Smooth muscle cell (in vitro differentiated cells): ENCODE measurements at regions not wholly inside any gene's neighbourhood (a gene's known extent, or its start where the extent isn't known, plus 50 kb on each side); places are given as distances from the start of the nearest gene placed in this dataset.

Source experiments
- DNase-seq: peaks from one replicate; lab custom pipeline; 2025; ENCODE audit not compliant: unreplicated experiment; lab: John Stamatoyannopoulos, UW
- H2AFZ ChIP-seq: fragments of 200-600 bp; sonication (generic); 2 replicates; pipeline ENCODE4 v1.6.0; 2016; ENCODE audit warnings: antibody characterized with exemption, low read depth, mild to moderate bottlenecking
- H3F3A ChIP-seq: fragments of 200-600 bp; sonication (generic); 2 replicates; pipeline ENCODE4 v1.6.0; 2017; ENCODE audit warnings: antibody characterized with exemption, low read depth
- H3K27ac ChIP-seq: fragments of 200-600 bp; sonication (generic); 2 replicates; pipeline ENCODE4 v1.5.1; 2016; ENCODE audit warnings: low read depth, mild to moderate bottlenecking
- H3K27me3 ChIP-seq: fragments of 200-600 bp; sonication (generic); 2 replicates; pipeline ENCODE4 v1.6.1; 2016; ENCODE audit warnings: low read depth, mild to moderate bottlenecking
- H3K36me3 ChIP-seq: fragments of 200-600 bp; sonication (generic); 2 replicates; pipeline ENCODE4 v1.5.1; 2016; ENCODE audit warnings: low read depth
- H3K4me1 ChIP-seq: fragments of 200-600 bp; sonication (generic); 2 replicates; pipeline ENCODE4 v1.5.1; 2016; ENCODE audit warnings: low read depth
- H3K4me2 ChIP-seq: fragments of 200-600 bp; sonication (generic); 2 replicates; pipeline ENCODE4 v1.6.0; 2016; ENCODE audit warnings: mild to moderate bottlenecking
- H3K4me3 ChIP-seq: fragments of 200-600 bp; sonication (generic); 2 replicates; pipeline ENCODE4 v1.5.1; 2016; ENCODE audit warnings: mild to moderate bottlenecking
- H3K79me2 ChIP-seq: fragments of 200-600 bp; sonication (generic); 2 replicates; pipeline ENCODE4 v1.6.0; 2016; ENCODE audit warnings: low read depth, mild to moderate bottlenecking
- H3K9ac ChIP-seq: fragments of 200-600 bp; sonication (generic); 2 replicates; pipeline ENCODE4 v1.6.0; 2016; ENCODE audit warnings: low read depth
- H3K9me3 ChIP-seq: fragments of 200-600 bp; sonication (generic); replicated peaks from 2 replicates; pipeline ENCODE4 v1.5.1; 2016; ENCODE audit warnings: low read depth
- H4K20me1 ChIP-seq: fragments of 200-600 bp; sonication (generic); 2 replicates; pipeline ENCODE4 v1.6.0; 2016; ENCODE audit warnings: low read depth
- WGBS: methylation state at CpG from one replicate; pipeline ENCODE4 v1.1.7; 2016; ENCODE audit warnings: low lambda C conversion rate; 5-methylcytosine and 5-hydroxymethylcytosine counted together
- TF ChIP-seq, protein P1 (sequence below): fragments of 200-600 bp; sonication (generic); IDR thresholded peaks from 2 replicates; pipeline ENCODE4 v1.5.1; 2017; ENCODE audit warnings: borderline replicate concordance, mild to moderate bottlenecking, antibody characterized with exemption; ENCODE audit not compliant: insufficient read depth, poor library complexity, severe bottlenecking

DNA sequence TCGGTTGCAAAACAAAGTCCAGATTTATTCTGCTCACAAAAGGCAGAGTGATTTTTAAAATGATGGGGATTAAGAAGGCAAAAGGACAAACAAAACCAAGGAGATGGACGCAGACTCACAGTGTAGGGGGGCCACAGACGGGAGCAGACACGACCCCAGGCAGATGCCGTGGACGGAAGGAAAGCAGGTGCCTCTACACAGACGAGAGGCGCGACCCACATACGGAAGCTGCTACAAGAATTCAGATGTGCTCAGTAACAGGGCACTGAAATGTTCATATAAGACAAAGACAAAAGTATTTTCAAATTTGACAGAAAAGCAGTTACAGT is 148.9 kb downstream of the BRD1 start:
- Histone ChIP-seq H3K4me1 (no peaks in the 10 kb centered on the region), H2AFZ (no peak overlapping the region), H3K4me3 (no peak overlapping the region), H3K79me2 (no peaks in the 10 kb centered on the region), H3K36me3 (no peaks in the 10 kb centered on the region), H3K9ac (no peak overlapping the region), H3K27me3 (peaks cover 43% of the 10 kb centered on the region), H3K9me3 (no peaks in the 10 kb centered on the region), H3F3A (no peaks in the 10 kb centered on the region), H3K27ac (no peak overlapping the region), H3K4me2 (no peak overlapping the region), H4K20me1 (no peaks in the 10 kb centered on the region)
- WGBS = 90% methylated on average over 10 of the region's 10 CpGs
- no peak for DNase-seq
- TF ChIP-seq, protein P1, sequence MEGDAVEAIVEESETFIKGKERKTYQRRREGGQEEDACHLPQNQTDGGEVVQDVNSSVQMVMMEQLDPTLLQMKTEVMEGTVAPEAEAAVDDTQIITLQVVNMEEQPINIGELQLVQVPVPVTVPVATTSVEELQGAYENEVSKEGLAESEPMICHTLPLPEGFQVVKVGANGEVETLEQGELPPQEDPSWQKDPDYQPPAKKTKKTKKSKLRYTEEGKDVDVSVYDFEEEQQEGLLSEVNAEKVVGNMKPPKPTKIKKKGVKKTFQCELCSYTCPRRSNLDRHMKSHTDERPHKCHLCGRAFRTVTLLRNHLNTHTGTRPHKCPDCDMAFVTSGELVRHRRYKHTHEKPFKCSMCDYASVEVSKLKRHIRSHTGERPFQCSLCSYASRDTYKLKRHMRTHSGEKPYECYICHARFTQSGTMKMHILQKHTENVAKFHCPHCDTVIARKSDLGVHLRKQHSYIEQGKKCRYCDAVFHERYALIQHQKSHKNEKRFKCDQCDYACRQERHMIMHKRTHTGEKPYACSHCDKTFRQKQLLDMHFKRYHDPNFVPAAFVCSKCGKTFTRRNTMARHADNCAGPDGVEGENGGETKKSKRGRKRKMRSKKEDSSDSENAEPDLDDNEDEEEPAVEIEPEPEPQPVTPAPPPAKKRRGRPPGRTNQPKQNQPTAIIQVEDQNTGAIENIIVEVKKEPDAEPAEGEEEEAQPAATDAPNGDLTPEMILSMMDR = no peak

DNA sequence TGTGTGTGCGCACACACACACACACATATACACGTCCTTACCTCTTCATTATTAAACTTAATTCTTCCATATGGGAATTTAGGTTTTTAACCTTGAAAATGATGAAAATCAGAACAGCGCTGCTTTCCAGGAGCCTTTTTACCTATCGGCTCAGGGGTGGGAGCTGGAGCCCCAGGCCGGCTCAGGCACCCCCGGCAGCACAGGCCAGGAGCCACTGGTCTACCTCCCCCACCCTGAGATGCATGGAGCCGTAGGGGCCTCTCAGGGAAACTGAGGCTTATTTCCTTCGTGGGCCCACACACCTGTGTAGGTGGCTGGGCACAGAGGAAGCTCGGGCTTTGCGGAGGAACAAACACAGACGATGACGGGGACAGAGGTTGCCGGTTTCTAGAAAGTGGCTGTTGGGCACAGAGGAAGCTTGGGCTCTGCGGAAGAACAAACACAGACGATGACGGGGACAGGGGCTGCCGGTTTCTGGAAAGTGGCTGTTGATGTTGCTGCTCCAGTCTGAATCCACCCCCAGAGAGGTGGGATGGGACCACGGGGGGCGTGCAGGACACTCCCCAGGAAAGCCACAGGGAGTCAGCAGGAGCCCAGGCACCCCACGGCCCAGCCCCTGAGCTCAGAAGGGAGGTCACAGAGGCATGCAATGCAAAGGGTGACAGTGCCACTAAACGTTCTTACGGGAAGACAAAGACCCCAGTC is 149.4 kb downstream of the BRD1 start:
- WGBS = 77% methylated on average over 22 of the region's 22 CpGs
- Histone ChIP-seq H3K27me3 (peaks cover 45% of the 10 kb centered on the region), H3K79me2 (no peaks in the 10 kb centered on the region), H2AFZ (no peak overlapping the region), H4K20me1 (no peaks in the 10 kb centered on the region), H3K9me3 (no peaks in the 10 kb centered on the region), H3K27ac (no peak overlapping the region), H3K4me3 (no peak overlapping the region), H3K36me3 (no peaks in the 10 kb centered on the region), H3F3A (no peaks in the 10 kb centered on the region), H3K9ac (no peak overlapping the region), H3K4me1 (no peaks in the 10 kb centered on the region), H3K4me2 (no peak overlapping the region)
- DNase-seq = no peak
- TF ChIP-seq, protein P1 = no peak

DNA sequence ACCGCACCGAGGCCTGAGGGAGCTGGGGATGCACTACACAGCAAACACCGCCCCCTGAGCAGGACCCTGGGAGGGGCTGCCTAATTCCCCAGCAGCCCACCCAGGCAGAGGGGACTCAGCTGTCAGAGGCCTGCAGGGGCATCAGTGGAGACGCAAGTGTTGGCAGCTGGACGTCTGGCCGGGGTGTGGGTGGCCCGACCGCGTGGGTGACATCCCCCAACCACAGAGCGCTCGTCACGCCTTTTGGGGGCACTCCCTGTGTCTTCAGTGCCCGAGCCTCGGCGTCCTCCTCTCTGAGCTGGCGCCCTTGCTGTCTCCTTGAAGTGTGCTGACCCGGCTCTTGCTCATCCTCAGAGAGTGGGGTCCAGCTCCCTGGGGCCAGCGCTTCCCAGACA is 150.2 kb downstream of the BRD1 start:
- H3K36me3 ChIP-seq = no peaks in the 10 kb centered on the region
- no peak overlapping the region for H3K9ac ChIP-seq
- no peaks in the 10 kb centered on the region for H3K9me3 ChIP-seq
- no peaks in the 10 kb centered on the region for H3F3A ChIP-seq
- DNase-seq = no peak
- TF ChIP-seq, protein P1 = no peak
- H3K27ac ChIP-seq = no peak overlapping the region
- no peaks in the 10 kb centered on the region for H3K4me1 ChIP-seq
- no peaks in the 10 kb centered on the region for H4K20me1 ChIP-seq
- H3K4me2 ChIP-seq = no peak overlapping the region
- WGBS = 94% methylated on average over 16 of the region's 18 CpGs
- H3K4me3 ChIP-seq = no peak overlapping the region
- peaks cover 51% of the 10 kb centered on the region for H3K27me3 ChIP-seq
- H2AFZ ChIP-seq = no peak overlapping the region
- no peaks in the 10 kb centered on the region for H3K79me2 ChIP-seq
